ENCODE measurements at regions not wholly inside any gene's neighbourhood (a gene's known extent, or its start where the extent isn't known, plus 50 kb on each side); places are given as distances from the start of the nearest gene placed in this dataset.

DNA sequence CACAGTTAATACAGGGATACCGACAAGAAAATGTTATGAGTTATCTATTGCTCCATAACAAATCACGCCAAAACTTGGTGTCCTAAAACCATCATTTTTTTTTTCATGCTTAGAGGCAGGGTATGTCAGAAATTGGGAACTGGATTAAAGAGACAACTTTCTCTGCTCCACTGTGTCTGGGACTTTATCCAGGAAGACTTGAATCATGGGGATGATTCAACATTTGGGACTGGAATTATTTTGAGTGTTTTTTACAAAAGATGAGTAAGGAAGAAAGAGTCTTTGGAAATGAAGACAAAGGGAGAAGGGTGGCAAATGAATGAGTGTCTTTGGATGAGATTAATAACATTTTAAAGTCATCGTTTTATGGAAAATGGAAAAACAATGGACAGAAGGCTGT is 1883.7 kb upstream of the C9orf72 start (continued):
- TF ChIP-seq NKRF (conservative IDR thresholded peaks at IDR 0.05) (no peak), ZNF24 (IDR thresholded peaks at IDR 0.05) (no peak), BACH1 (IDR thresholded peaks at IDR 0.05; ENCODE audit: borderline replicate concordance) (no peak), NBN (IDR thresholded peaks at IDR 0.05) (no peak)
- TF ChIP-seq, protein P1, sequence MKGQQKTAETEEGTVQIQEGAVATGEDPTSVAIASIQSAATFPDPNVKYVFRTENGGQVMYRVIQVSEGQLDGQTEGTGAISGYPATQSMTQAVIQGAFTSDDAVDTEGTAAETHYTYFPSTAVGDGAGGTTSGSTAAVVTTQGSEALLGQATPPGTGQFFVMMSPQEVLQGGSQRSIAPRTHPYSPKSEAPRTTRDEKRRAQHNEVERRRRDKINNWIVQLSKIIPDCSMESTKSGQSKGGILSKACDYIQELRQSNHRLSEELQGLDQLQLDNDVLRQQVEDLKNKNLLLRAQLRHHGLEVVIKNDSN (IDR thresholded peaks at IDR 0.05; ENCODE audit: borderline replicate concordance, extremely low read length, insufficient read depth, low read depth, low read length) = no peak
- TF ChIP-seq, protein P2, sequence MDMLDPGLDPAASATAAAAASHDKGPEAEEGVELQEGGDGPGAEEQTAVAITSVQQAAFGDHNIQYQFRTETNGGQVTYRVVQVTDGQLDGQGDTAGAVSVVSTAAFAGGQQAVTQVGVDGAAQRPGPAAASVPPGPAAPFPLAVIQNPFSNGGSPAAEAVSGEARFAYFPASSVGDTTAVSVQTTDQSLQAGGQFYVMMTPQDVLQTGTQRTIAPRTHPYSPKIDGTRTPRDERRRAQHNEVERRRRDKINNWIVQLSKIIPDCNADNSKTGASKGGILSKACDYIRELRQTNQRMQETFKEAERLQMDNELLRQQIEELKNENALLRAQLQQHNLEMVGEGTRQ (IDR thresholded peaks at IDR 0.05; ENCODE audit: borderline replicate concordance, low read depth, low read length) = no peak

DNA sequence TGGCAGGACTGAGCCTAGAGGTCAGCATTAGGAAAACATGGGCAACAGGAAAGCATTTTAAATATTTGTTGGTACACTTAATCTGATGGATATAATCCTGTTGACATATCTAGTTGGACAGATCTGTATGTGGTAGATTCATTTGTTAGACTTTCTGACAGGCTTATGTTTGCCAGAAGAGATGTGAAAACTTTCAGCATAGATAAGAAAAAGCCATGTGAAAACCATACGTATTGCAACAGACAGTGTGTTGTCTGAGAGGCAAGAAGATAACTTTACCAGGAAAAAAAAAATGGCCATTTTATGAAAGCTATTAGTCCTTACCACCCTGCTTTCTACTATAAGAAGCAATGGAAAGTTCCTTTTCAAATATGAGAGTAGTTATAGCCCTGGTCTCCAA is 1902.2 kb upstream of the C9orf72 start:
- Histone ChIP-seq H3K9ac (ENCODE audit: control insufficient read depth, insufficient read depth, low read length) (no peak overlapping the region), H3K4me3 (no peak overlapping the region), H3K36me3 (ENCODE audit: control insufficient read depth in 2 of 2, insufficient read depth in 2 of 2, low read length in 1 of 2) (no peaks in the 10 kb centered on the region), H3K79me2 (ENCODE audit: control insufficient read depth, insufficient read depth, low read length) (no peaks in the 10 kb centered on the region), H3K4me2 (ENCODE audit: control insufficient read depth, insufficient read depth) (no peak overlapping the region), H3K9me3 (replicated peaks; ENCODE audit: control insufficient read depth, insufficient read depth, low read length) (no peaks in the 10 kb centered on the region), H3K27me3 (replicated peaks in 1 of 2; ENCODE audit: control insufficient read depth in 2 of 2, insufficient read depth in 2 of 2, low read length in 1 of 2) (no peaks in the 10 kb centered on the region), H4K20me1 (ENCODE audit: control insufficient read depth, insufficient read depth) (no peaks in the 10 kb centered on the region), H3K27ac (ENCODE audit: control insufficient read depth, insufficient read depth) (no peak overlapping the region), H2AFZ (ENCODE audit: control insufficient read depth, low read depth, low read length) (no peak overlapping the region), H3K4me1 (ENCODE audit: control insufficient read depth, insufficient read depth, low read length) (no peaks in the 10 kb centered on the region)
- ATAC-seq (no peak), FAIRE-seq (no peak), DNase-seq (ENCODE audit: low read depth, low spot score) (no peak)
- no TSS peak for BruUV-seq (replicated peaks)
- ChIA-PET POLR2A (no interaction called here), RAD21 (ENCODE audit: unreplicated experiment) (no interaction called here), CTCF (no interaction called here), SMC1A (ENCODE audit: uncharacterized antibody, unreplicated experiment) (no interaction called here)
- in situ Hi-C loops (cut with MboI) (no loop called here), intact Hi-C loops (cut with micrococcal nuclease; ENCODE audit: unreplicated experiment) (no loop called here)
- 0% methylated on average over 1 of the region's 1 CpG for WGBS (ENCODE audit: insufficient coverage, insufficient replicate concordance, low lambda C conversion rate, missing lambda C conversion rate)
- TF ChIP-seq NBN (IDR thresholded peaks at IDR 0.05) (no peak), SREBF1 (IDR thresholded peaks at IDR 0.05; ENCODE audit: low read length) (no peak), JUND (IDR thresholded peaks at IDR 0.05; ENCODE audit: low read depth, low read length) (no peak), MLLT1 (IDR thresholded peaks at IDR 0.05) (no peak), TCF12 (IDR thresholded peaks at IDR 0.05; ENCODE audit: low read depth, low read length) (no peak), RB1 (IDR thresholded peaks at IDR 0.05; ENCODE audit: borderline replicate concordance) (no peak), ZBED1 (IDR thresholded peaks at IDR 0.05; ENCODE audit: borderline replicate concordance) (no peak), NFYA (IDR thresholded peaks at IDR 0.05; ENCODE audit: borderline replicate concordance, low read depth, low read length) (no peak), ZBTB11 (CRISPR knock-in tag; IDR thresholded peaks at IDR 0.05) (no peak), TBL1XR1 (IDR thresholded peaks at IDR 0.05; ENCODE audit: low read depth, low read length) (no peak), CHD2 (IDR thresholded peaks at IDR 0.05; ENCODE audit: borderline replicate concordance, low read depth, low read length) (no peak)
